Astrocyte of the hippocampus (primary cell): ENCODE measurements at regions not wholly inside any gene's neighbourhood (a gene's known extent, or its start where the extent isn't known, plus 50 kb on each side); places are given as distances from the start of the nearest gene placed in this dataset.
A peak's percentile ranks its signal among the peaks of the same experiment; 100 is the strongest.
"Not testable (repeated sequence)": the region's sequence is repeated elsewhere in the genome, so short reads cannot be mapped to it uniquely, and the experiment has no call there.

Source experiments
- DNase-seq: peaks from one replicate; pipeline ENCODE4 v3.0.0; 2011; ENCODE audit warnings: low read depth, low spot score

DNA sequence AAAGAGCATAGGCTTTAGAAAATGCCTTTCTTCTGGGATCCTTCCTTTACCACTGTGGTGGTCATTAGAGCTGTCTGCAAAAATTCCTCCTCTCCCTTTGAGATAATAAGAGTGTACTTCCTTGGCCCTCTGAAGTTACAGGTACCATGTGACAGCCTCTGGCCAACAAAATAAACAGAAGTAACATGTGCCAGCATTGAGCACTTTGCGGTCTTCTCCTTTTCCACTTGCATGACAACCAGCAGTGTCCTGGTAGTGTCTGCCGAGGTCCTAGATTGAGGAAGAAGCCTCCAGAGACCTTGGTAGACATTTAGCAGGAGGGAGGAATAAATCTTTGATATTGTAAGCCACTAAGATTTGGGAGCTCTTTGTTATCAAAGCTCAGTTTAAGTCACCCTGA is 87.5 kb upstream of the ARID1B start:
- DNase-seq = no peak

DNA sequence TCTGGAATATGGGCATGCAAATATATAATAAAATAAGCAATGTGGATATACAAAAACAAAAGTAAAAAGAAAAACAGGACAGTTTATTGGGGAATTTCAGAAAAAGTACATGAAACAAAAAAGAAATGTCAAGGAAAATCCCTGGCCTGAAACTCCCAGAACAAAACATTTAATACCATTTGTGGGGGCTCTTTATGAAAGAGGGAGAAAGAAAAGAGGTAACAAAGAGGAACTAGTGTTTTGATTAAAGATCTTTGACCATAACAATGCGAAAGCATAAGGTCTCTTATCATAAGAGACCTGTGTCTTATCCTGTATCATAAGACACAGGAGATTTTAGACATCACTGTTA is 88.6 kb upstream of the ARID1B start:
- no peak for DNase-seq

DNA sequence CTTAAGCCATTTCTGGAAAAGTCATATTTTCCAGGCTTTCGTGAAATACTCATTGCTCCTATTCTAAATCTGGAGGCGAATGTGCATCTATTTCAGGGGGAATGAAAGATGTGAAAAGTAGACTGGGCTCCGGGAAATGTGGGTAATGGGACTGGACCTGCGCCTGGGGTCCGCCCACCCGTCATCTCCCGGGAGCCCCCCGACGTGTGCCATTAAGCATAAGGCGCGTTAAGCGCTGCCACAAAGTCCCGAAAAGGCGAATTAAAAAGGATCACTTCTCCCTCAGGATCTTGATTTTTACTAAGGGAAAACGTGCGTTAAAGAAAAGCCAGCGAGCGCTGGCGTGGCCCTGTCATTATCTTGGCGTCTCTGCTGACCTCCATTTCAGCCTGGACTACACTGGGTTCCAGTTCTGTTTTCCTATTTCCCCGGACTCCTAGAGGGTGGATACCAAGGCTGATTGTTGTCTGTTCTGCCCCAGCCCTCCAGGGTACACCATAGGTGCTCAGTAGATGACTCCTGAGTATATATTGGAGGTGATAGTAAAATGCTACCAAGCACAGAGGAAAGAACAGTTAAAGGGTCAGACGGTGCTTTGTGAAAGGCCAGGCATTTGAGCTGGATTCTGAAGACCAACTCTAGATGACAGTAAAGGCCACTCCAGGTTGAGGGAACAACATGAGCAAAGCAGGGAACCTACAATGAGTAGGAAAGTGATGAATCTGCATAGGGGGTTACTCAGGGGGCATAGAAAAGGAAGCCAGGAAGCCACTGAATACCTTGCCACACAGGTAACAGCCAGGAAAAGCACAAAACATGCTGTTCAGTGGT is 89.2 kb upstream of the ARID1B start:
- peak; percentile 53 for DNase-seq

DNA sequence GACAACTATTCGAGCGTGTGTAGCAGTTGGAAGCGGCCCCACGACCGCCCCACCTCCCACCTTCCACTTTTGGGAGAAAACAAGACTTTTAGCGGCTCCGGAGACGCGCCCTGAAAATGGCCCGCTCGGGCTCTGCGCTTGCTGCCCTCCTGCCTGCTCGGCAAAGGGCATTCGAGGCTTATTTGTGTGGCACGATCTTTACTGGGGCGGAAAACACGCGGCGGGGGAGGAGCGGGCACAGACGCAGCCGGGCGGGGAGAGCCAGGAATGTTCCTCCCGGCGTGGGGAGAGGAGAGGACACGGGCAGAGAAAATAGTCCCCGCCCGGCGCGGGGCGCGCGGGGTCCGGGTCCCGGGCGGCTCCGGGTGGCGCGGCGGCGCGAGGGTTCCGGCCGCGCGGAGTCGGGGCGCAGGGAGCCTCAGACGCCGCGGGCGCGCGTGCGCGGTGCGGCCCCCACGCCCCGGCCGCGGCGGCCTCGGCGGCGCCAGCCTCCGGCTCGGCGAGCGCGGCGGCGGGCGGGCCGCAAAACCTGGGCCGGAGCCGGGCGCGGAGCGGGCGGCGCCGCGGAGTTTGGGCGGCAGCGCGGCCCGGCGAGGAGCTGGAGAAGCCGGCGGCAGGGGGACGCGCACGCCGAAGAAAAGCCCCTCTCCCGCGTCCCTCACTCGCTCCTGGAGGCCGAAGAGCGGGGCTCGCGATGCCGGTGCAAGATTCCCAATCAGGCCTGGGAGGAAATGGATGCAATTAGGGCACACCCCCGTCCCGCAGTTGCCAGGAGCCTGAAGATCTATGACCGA is 90.0 kb upstream of the ARID1B start:
- peak; percentile 95 for DNase-seq

DNA sequence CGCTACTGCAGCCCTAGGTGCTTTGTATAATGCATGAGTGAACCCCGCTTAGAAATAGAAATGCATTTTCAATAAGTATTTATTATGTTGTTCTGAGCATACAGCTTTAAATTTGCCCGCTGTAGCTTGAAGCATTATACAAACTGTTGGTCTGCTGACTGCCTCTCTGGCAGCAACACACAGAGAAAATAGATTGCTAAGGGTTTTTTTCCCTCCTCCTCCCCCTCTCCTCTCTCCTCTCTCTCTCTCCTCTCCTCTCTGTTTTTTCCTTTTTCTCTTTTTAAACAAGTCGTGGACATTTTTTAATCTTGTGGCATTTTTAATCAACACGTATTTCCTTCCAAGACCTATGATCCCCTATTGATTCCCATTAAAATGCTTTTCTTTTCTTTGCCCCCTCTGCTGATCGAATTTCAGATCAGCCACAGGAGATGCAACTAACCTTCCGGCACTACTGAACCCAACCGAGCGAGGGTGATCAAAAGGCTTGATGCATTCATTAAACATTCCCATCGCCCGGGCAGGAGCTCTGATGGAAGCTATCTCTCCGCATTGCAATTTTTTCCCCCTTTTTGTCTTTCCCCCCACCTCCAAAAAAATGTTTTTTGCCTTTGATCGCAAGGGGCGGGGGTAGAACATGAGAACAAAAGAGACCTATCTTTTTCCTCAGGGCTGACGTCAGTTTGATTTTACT is 90.7 kb upstream of the ARID1B start:
- DNase-seq = peak; percentile 69

DNA sequence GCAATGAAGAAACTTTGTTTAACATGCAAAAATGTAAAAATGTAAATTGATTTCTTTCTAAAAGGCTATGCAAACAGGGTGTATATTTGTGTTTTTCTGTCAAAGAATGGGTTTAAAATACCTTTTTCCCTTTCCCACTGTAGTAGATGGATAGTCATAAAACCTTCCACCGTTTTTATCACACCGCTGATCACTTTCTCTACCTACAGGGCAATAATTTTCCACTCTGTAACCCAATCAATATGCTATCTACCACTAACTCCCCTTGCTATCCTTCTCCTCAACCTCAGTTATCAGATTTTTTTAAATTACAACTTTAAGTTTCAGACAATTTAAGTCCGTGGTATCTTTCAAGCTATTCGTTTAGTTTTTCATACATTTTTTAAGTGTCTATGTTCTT is 91.4 kb upstream of the ARID1B start:
- DNase-seq = no peak

DNA sequence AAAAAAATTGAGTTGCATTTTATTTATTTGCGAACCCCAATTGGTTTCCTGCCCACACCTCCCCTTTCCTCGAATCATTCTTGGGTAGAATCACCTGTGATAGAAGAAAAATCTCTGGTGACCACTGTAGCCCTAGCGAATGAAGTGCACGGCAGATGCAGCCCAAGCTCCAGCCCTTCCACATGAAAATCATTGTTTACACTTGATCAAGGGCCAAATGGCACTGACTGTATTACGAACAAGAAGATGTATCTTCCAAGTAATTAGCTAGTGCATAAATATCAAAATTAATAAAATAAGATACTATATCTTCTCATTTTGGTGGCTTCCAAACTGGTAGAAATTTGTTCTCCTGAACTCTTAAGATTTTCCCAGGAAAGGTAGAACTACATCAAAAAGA is 93.4 kb upstream of the ARID1B start:
- no peak for DNase-seq

DNA sequence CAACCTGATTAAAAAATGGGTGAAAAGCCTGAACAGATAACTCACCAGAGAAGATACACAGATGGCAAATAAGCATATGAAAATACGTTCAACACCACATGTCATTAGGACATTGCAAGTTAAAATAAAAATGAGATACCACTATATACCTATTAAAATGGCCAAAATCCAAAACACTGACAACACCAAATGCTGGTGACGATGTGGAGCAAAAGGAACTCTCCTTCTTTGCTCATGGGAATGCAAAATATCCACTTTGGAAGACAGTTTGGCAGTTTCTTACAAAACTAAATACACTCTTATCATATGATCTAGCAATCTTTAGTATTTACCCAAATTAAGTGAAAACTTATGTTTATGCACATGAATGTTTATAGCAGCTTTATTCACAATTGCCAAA is 100.5 kb upstream of the ARID1B start:
- DNase-seq = no peak

DNA sequence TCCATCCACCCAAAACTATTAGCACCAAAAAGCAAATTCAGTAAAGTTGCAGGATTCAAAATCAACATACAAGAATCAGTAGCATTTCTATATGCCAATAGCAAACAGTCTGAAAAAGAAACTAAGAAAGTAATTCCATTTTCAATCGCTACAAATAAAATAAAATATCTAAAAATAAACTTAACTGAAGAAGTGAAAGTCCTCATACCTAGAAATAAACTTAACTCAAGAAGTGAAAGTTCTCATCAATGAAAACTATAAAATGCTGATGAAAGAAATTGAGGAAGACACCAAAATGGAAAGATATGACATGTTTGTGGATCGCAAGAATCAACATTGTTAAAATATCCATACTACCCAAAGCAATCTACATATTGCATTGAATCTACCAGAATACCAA is 103.0 kb upstream of the ARID1B start:
- no peak for DNase-seq

DNA sequence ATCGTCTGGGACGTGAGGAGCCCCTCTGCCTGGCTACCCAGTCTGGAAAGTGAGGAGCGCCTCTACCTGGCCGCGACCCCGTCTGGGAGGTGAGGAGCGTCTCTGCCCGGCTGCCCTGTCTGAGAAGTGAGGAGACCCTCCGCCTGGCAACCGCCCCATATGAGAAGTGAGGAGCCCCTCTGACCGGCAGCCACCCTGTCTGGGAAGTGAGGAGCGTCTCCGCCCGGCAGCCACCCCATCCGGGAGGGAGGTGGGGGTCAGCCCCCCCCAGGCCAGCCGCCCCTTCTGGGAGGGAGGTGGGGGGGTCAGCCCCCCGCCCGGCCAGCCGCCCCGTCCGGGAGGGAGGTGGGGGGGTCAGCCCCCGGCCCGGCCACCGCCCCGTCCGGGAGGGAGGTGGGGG is 107.1 kb upstream of the ARID1B start:
- DNase-seq = not testable (repeated sequence)

DNA sequence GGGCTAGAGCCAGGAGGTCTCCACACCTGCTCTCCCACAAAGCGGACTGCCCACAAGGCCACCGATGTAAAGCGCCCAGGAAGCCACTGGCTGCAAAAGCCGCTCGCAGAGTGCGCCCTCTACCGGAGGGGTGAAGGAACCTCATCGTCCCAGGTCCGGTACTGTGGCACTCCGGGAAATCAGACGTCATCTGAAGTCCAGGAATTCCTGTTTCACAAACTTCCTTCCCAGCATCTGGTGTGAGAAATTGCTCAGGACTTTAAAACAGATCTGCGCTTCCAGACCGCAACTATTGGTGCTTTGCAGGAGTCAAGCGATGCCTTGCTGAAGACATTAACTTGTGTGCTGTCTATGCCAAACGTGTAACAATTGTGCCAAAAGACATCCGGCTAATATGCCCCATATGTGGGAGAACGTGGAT is 115.1 kb upstream of the ARID1B start:
- no peak for DNase-seq

DNA sequence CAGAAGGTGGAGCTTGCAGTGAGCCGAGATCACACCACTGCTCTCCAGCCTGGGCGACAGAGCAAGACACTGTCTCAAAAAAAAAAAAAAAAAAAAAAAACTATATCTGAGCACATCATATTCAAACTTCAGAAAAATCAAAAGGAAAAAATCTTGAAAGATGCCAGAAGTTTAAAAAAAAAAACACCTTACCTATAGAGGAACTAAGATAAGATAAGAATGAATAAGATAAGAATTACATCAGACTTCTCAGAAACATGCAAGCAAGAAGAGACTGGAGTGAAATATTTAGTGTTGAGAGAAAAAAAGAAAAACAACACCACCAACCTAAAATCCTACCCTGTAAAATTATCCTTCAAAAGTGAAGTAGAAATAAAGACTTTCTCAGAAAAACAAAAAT is 116.8 kb upstream of the ARID1B start:
- DNase-seq = no peak

DNA sequence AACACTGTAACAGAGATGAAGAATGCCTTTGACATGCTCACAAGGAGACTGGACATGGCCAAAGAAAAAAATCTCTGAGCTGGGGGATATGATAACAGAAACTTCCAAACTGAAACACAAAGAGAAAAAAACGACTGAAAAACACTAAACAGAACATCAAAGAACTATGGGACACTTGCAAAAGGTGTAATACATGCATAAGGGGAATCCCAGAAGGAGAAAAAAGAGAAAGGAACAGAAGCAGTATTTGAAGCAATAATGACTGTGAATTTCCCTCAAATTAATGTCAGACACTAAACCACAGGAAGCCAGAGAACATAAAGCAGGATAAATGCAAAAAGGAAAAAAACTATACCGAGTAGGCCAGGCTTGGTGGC is 117.4 kb upstream of the ARID1B start:
- no peak for DNase-seq

DNA sequence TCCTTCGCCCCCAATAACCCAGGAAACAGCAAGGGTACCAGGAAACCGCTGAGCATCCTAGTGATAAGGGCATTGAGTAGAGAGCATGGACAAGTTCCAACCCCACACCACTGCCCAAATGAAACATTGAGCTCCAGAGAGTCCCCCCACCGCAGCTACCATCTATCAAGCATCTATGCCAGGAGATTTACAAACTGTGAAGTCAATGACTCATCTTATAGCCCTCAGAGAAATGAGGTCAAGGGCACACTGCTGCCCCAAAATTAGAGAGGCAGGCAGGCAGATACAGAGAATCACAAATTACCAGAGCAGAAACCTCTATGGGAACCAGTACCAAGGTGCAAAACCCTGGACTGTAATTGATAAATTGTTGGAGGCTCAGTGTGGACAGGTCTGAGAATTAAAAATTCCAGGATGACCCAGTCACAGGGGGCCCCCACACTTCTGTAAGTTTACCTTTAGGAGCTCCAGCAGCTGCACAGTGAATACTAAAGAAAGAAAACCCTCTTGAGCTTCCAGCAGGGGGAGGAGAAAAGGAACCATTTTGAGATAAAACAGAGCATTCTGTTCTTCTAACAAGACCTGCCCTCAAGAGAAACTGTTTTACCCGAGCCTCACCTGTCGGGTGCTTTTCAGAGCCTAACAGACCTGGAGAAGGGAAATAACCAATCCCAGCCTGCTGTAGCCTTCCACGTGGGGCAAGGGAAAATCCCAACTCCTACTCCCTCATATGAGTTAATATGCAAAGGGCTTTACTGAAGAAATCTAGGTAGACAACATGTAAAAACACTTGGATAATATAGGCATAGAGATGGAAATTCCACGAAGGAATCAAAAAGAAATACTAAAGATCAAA is 118.0 kb upstream of the ARID1B start:
- DNase-seq = no peak

DNA sequence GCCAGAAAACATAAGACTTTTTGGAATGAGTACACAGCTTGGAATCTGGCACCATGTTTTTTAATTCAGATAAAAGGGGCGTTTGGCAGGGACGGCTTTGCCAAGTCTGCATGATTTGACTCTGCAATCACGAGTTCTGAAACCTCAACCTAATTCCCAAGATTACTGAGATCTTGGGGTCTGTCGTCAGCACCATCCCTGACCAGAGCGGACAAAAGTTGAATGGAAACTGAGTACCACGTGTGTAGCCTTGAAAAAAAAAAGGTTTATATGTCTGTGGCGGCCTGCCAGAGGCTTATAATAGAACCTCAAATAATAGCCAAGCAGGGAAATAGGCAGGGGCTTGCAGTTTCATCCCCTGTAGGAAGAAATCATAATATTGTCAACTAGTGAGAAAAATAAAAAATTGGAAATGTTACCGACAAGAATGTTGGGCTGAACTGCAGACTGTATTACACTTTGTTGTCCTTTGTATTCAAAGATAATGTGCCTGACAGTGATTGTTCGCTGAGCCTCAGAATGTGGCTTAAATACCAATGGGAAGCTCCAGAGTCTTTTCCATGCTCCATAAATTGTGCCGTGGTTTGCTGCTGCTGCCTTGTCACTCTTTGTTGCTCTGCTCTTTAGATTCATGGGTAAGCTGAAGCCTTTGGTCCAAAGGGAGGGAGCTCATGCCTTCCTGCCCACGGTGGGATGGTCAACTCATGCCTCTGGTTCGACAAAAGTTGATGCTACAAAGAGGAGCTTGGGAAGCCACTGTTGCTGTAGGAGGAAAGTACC is 118.8 kb upstream of the ARID1B start:
- peak; percentile 98 for DNase-seq

DNA sequence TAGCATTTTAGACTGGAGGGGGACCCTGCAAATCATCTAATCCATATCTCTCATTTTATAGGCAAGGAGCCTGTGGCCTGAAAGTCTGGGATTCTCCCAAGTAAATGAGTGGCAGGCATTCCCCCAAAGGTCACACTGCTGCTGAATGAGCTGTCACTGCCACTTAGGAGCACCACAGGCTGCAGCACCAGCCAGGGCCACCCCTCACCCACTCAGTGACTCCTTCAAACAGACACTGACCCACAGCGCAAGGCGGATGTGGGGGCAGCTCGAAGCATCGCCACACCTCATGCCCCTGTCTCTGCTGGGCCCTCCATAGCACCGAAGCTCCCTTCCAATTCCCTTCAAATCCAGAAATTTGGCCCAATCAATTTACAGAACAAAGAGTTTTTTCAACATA is 119.9 kb upstream of the ARID1B start:
- peak; percentile 38 for DNase-seq

DNA sequence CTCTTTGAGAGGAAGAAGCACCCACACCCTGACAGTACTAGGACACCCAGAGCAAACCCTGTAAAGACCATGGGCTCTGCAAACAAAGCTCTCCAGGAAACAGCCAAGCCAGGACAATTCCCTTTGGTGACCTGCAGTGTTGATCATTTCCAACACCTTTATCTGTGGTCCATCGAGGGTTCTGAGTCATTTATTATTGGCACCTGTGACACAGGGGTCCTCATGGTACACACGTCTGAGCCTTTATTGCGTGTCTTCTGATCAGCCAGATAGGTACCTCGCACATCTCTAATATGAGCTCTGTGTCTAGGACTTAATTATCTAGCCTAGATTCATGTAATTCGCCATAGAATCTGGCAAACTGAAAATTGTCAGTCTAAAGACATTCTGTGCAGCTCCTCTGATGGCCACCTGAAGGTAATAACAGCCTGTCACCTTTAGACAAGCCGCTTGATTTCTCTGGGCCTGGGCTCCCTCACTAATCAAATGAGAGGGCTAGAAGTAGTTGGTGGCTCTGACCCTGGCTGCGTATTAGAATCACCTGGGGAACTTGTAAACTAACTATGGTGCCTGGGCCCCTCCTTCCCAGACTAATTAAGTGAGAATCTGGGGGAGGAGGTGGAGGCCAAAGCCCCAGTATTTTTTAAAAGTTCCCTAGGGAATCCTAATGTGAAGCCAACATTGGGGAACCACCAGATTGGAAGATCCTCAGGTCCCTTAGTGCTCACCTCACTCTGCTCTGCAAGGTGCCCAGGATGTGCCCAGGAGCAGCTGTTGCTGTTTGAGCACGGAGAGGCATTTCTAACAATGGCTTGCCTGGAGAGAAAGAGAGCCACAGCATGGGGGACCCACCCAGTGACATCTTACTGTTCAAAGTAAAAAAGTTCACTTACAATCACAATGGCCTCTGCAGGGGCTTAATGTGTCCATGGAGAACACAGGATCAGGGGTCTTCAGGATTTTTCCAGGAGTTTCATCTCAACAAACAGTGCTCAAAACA is 122.0 kb upstream of the ARID1B start:
- DNase-seq = no peak

DNA sequence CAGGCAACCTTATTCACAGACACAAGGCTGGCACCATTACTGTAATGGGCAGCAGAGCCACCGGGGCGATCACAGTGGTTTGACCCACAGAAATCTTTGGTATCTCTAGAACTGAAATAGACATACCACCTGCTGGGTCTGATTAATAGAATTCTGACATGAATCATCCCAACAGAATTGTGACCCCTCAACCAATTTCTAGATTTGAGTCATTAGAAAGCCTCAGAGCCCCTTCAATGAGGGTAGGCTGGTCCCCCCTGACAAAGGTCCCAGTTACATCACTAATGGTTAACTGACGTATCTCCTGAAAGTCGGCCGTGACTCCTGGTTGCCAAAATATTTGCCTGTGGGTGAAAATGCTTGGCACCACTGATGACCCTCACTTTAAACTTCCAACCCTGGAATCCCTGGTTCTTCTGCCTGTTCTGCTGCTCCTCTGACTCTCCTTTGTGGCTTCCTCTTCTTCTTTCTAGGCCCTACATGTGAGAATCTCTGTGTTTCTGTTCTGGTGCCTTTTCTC is 124.9 kb upstream of the ARID1B start:
- peak; percentile 50 for DNase-seq

DNA sequence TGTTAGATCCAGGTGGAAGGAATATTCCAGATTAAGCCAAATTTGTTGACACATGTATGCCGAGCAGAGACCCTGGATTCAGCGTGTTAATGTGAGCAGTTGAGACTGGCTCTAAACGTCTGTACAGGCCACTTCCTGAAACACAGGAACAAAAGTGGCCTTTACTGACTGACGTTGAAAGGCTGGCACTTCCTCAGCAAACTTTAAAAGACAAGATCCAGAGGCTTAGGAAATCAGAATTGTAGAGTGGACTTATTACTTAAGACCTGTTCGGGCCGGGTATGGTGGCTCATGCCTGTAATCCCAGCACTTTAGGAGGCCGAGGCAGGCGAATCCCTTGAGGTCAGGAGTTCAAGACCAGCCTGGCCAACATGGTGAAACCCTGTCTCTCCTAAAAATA is 125.7 kb upstream of the ARID1B start:
- no peak for DNase-seq
